Motor neuron (in vitro differentiated cells): ENCODE measurements at regions not wholly inside any gene's neighbourhood (a gene's known extent, or its start where the extent isn't known, plus 50 kb on each side); places are given as distances from the start of the nearest gene placed in this dataset.

Experiments used
- ATAC-seq, 8 experiments: fragments of 200-7000 bp; cut with Tn5 transposase; replicated peaks in 6 of 8; 2 replicates each; pipeline ENCODE4 v1.8.0; 2021; ENCODE audit warnings: mild to moderate bottlenecking in 8 of 8, moderate library complexity in 8 of 8
- H3K27ac ChIP-seq, 2 donors: fragments of 250-450 bp; sonication (Bioruptor Pico); 2 replicates each; pipeline ENCODE4 v1.9.0; 2021; ENCODE audit warnings: antibody characterized with exemption in 2 of 2, mild to moderate bottlenecking in 2 of 2, moderate library complexity in 1 of 2
- H3K4me1 ChIP-seq, 2 donors: fragments of 250-450 bp; sonication (Bioruptor Pico); replicated peaks in 1 of 2; 2 replicates each; pipeline ENCODE4 v1.6.1; 2021; ENCODE audit warnings: antibody characterized with exemption in 2 of 2, mild to moderate bottlenecking in 2 of 2, moderate library complexity in 1 of 2
- H3K4me3 ChIP-seq, 5 donors: fragments of 250-450 bp; sonication (Bioruptor Pico); 2 replicates each; pipeline ENCODE4 v1.9.0; 2021; ENCODE audit warnings: antibody characterized with exemption in 5 of 5, mild to moderate bottlenecking in 5 of 5, moderate library complexity in 4 of 5
- WGBS, 10 experiments: fragments of 450-650 bp; shearing (Covaris generic); methylation state at CpG; one replicate each; pipeline ENCODE4 v1.0.0; 2022; 5-methylcytosine and 5-hydroxymethylcytosine counted together
- in situ Hi-C, 9 experiments: fragments of 400-800 bp; cut with MboI; loops; one replicate each; pipeline ENCODE4 v1.15.0; 2021; ENCODE audit warnings: low sequenced_read_pairs in 9 of 9, low pct_unique_long_range_greater_than_20kb in 2 of 9; ENCODE audit not compliant: unreplicated experiment in 9 of 9

- in situ Hi-C loops = loop anchor here in 3 of 9 experiments (25.0 kb wide), 3 partner anchors 182 to 1568 kb away; no protein-coding TSS in a partner anchor
- 74 to 100% (median 93%) methylated on average over 1 to 3 of the region's 3 CpGs for WGBS, 10 experiments
- H3K27ac ChIP-seq = no peak overlapping the region
- peaks cover 3 to 8% of the 10 kb centered on the region in 2 donors for H3K4me1 ChIP-seq
- no peak overlapping the region for H3K4me3 ChIP-seq
- ATAC-seq = no peak
Observed at GRCh38 chr4:138680256-138680655, 335.3 kb upstream of the NOCT start.

GRCh38 chr4:138678985-138679746, 336.4 kb upstream of the NOCT start:
- Histone ChIP-seq H3K4me3 (no peak overlapping the region), H3K27ac (no peak overlapping the region), H3K4me1 (peaks cover 3 to 9% of the 10 kb centered on the region in 2 donors)
- ATAC-seq = no peak
- WGBS, 10 experiments = 60 to 100% (median 85%) methylated on average over 1 to 8 of the region's 10 CpGs
- in situ Hi-C loops = loop anchor here in 3 of 9 experiments (25.0 kb wide), 3 partner anchors 183 to 1567 kb away; no protein-coding TSS in a partner anchor

GRCh38 chr4:138677748-138678147, 337.8 kb upstream of the NOCT start:
- in situ Hi-C loops = loop anchor here in 3 of 9 experiments (25.0 kb wide), 3 partner anchors 185 to 1565 kb away; no protein-coding TSS in a partner anchor
- H3K4me3 ChIP-seq = no peak overlapping the region
- WGBS, 10 experiments = 0 to 100% (median 58%) methylated on average over 1 of the region's 1 CpG; no CpG with 5 or more reads in 4 of the 10 experiments
- H3K4me1 ChIP-seq = peaks cover 5 to 21% of the 10 kb centered on the region in 2 donors
- H3K27ac ChIP-seq = no peak overlapping the region
- no peak for ATAC-seq

GRCh38 chr4:138677212-138677611, 338.4 kb upstream of the NOCT start:
- Histone ChIP-seq H3K4me1 (peaks cover 7 to 21% of the 10 kb centered on the region in 2 donors), H3K4me3 (no peak overlapping the region), H3K27ac (no peak overlapping the region)
- WGBS, 10 experiments = 20 to 90% (median 78%) methylated on average over 1 to 4 of the region's 4 CpGs; no CpG with 5 or more reads in 1 of the 10 experiments
- ATAC-seq = no peak
- in situ Hi-C loops = loop anchor here in 3 of 9 experiments (25.0 kb wide), 3 partner anchors 185 to 1565 kb away; no protein-coding TSS in a partner anchor

- in situ Hi-C loops = loop anchor here in 3 of 9 experiments (25.0 kb wide), 3 partner anchors 187 to 1563 kb away; no protein-coding TSS in a partner anchor
- H3K4me1 ChIP-seq = peaks cover 5 to 16% of the 10 kb centered on the region in 2 donors
- 40 to 80% (median 48%) methylated on average over 1 to 5 of the region's 5 CpGs; no CpG with 5 or more reads in 2 of the 10 experiments for WGBS, 10 experiments
- H3K4me3 ChIP-seq = no peak overlapping the region
- H3K27ac ChIP-seq = no peak overlapping the region
- ATAC-seq = peak in 4 of 8 experiments; percentile 18 to 87 (median 63)
Observed at GRCh38 chr4:138675685-138676084, 339.9 kb upstream of the NOCT start.

GRCh38 chr4:138674209-138674608, 341.4 kb upstream of the NOCT start:
- Histone ChIP-seq H3K27ac (no peak overlapping the region), H3K4me3 (no peak overlapping the region), H3K4me1 (peaks cover 4 to 16% of the 10 kb centered on the region in 2 donors)
- in situ Hi-C loops = no loop called here
- 0 to 100% (median 63%) methylated on average over 1 of the region's 1 CpG; no CpG with 5 or more reads in 3 of the 10 experiments for WGBS, 10 experiments
- ATAC-seq = peak in 4 of 8 experiments; percentile 57 to 86 (median 68)

GRCh38 chr4:138673053-138673452, 342.5 kb upstream of the NOCT start:
- peaks cover 4 to 16% of the 10 kb centered on the region in 2 donors for H3K4me1 ChIP-seq
- H3K27ac ChIP-seq = no peak overlapping the region
- 51 to 88% (median 66%) methylated on average over 2 to 10 of the region's 10 CpGs for WGBS, 10 experiments
- H3K4me3 ChIP-seq = no peak overlapping the region
- in situ Hi-C loops = no loop called here
- ATAC-seq = peak in 3 of 8 experiments; percentile 45 to 66 (median 59)

GRCh38 chr4:138672393-138672976, 343.1 kb upstream of the NOCT start:
- WGBS, 10 experiments = 0 to 100% (median 80%) methylated on average over 1 to 8 of the region's 9 CpGs; no CpG with 5 or more reads in 3 of the 10 experiments
- peaks cover 4 to 16% of the 10 kb centered on the region in 2 donors for H3K4me1 ChIP-seq
- no peak overlapping the region for H3K27ac ChIP-seq
- no peak for ATAC-seq
- in situ Hi-C loops = no loop called here
- H3K4me3 ChIP-seq = no peak overlapping the region

GRCh38 chr4:138671606-138672084, 343.9 kb upstream of the NOCT start:
- in situ Hi-C loops = no loop called here
- ATAC-seq = peak in 1 of 8 experiments; percentile 26

GRCh38 chr4:138671106-138671505, 344.5 kb upstream of the NOCT start:
- no peak for ATAC-seq
- H3K4me3 ChIP-seq = no peak overlapping the region
- H3K4me1 ChIP-seq = peaks cover 4 to 16% of the 10 kb centered on the region in 2 donors
- in situ Hi-C loops = no loop called here
- H3K27ac ChIP-seq = no peak overlapping the region

More at GRCh38 chr4:138671606-138672084, 343.9 kb upstream of the NOCT start:
- 28 to 100% (median 90%) methylated on average over 1 to 3 of the region's 3 CpGs; no CpG with 5 or more reads in 1 of the 10 experiments for WGBS, 10 experiments
- H3K4me3 ChIP-seq = no peak overlapping the region
- no peak overlapping the region for H3K27ac ChIP-seq
- H3K4me1 ChIP-seq = peaks cover 4 to 16% of the 10 kb centered on the region in 2 donors

- no peak for ATAC-seq
- 20 to 100% (median 68%) methylated on average over 2 to 4 of the region's 5 CpGs; no CpG with 5 or more reads in 2 of the 10 experiments for WGBS, 10 experiments
- Histone ChIP-seq H3K4me1 (peaks cover 4 to 14% of the 10 kb centered on the region in 2 donors), H3K27ac (no peak overlapping the region), H3K4me3 (no peak overlapping the region)
- in situ Hi-C loops = no loop called here
Observed at GRCh38 chr4:138670681-138671080, 344.9 kb upstream of the NOCT start.

- H3K4me3 ChIP-seq = no peak overlapping the region
- peak in 3 of 8 experiments; percentile 32 to 83 (median 79) for ATAC-seq
- 0 to 100% (median 90%) methylated on average over 1 to 6 of the region's 6 CpGs; no CpG with 5 or more reads in 2 of the 10 experiments for WGBS, 10 experiments
- in situ Hi-C loops = no loop called here
- no peak overlapping the region for H3K27ac ChIP-seq
- H3K4me1 ChIP-seq = peaks cover 4 to 14% of the 10 kb centered on the region in 2 donors
Observed at GRCh38 chr4:138669479-138670315, 345.9 kb upstream of the NOCT start.
